ENCODE measurements at regions not wholly inside any gene's neighbourhood (a gene's known extent, or its start where the extent isn't known, plus 50 kb on each side); places are given as distances from the start of the nearest gene placed in this dataset.
"Not testable (repeated sequence)": the region's sequence is repeated elsewhere in the genome, so short reads cannot be mapped to it uniquely, and the experiment has no call there.

DNA sequence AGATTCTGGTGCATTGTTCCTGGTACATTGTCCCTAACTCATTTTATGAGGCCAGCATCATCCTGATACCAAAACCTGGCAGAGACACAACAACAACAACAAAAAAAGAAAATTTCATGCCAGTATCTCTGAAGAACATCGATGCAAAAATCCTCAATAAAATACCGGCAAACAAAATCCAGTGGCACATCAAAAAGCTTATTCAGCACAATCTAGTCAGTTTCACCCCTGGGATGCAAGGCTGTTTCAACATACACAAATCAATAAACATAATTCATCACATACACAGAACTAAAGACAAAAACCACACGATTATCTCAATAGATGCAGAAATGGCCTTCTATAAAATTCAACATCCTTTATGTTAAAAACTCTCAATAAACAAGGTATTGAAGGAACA, 477.4 kb downstream of the SOCS6 start:
- H3K36me3 Mint-ChIP-seq (ENCODE audit: insufficient read depth); ATAC-seq; H3K4me3 Mint-ChIP-seq; H3K9me3 Mint-ChIP-seq; H3K4me1 Mint-ChIP-seq (ENCODE audit: low read depth); DNase-seq; H3K27me3 Mint-ChIP-seq (ENCODE audit: low read depth): not testable (repeated sequence)

DNA sequence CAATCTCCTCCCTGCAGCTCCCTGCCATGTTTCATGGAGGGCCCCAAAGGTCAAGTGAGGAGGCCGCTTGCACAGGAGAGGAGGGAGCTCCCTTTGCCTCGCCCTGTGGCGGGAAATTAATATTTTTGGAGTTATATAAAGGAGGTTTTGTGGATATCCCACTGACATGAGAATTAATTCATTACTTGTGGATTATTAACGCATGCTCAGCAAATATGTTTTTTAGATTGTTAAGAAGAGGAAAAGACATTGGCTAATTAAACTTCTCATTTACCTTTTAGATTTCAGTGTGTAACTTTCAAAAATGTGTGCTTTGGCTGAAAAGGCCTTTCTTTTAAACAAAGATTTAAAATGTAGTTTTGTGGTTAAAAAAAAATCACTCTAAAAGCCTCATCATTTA, 474.0 kb downstream of the SOCS6 start:
- no peak for ATAC-seq
- H3K27me3 Mint-ChIP-seq (ENCODE audit: low read depth), result no peaks in the 10 kb centered on the region
- DNase-seq, result no peak

DNA sequence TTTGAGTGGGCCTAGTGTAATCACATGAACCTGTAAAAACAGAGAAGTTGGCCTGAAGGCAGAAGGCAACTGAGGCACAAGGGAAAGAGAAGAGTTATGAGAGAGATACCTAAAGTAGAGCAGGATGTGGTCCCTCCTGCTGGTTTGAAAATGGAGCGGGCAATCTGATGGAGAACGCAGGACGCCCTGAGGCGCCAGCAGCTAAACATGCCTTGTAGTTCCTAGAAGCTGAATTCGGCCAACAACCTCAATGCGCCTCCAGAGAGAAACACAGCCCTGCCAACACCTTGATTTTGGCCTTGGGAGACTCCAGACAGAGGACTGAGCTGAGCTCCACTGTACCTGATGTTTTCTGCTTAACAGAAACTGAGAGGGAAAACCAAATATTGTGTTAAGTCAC, 469.9 kb downstream of the SOCS6 start:
- Mint-ChIP-seq H3K4me1 (ENCODE audit: low read depth) (no peaks in the 10 kb centered on the region), H3K9me3 (peaks cover 6% of the 10 kb centered on the region), H3K27me3 (ENCODE audit: low read depth) (no peaks in the 10 kb centered on the region), H3K4me3 (no peak overlapping the region), H3K36me3 (ENCODE audit: insufficient read depth) (peaks cover 2% of the 10 kb centered on the region)
- ATAC-seq (no peak), DNase-seq (no peak)

More for the DNA sequence above, 474.0 kb downstream of the SOCS6 start:
- peaks cover 3% of the 10 kb centered on the region for H3K4me1 Mint-ChIP-seq (ENCODE audit: low read depth)
- peaks cover 6% of the 10 kb centered on the region for H3K9me3 Mint-ChIP-seq
- H3K36me3 Mint-ChIP-seq (ENCODE audit: insufficient read depth), result no peaks in the 10 kb centered on the region
- H3K4me3 Mint-ChIP-seq, result no peak overlapping the region

DNA sequence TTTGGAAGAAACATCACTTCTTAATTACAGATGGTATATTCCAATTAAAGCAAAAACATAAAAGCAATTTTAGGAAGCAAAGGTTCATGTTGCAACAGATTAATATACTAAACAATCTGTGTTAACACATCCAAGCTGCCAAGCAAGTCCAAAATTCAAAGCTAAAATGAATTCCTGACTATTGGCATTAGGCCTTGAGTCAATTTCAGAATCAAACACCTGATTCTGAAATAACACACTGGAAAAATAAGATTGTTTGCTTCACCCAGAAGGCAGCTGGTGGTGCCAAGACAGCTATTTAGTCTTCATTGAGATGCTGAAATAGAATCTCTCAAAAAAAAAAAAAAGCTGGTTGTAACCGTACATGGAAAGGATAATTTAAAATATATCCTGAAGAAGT, 465.6 kb downstream of the SOCS6 start:
- Mint-ChIP-seq H3K36me3 (ENCODE audit: insufficient read depth) (peaks cover 2% of the 10 kb centered on the region), H3K9me3 (peaks cover 6% of the 10 kb centered on the region), H3K27me3 (ENCODE audit: low read depth) (no peaks in the 10 kb centered on the region), H3K4me3 (no peak overlapping the region), H3K4me1 (ENCODE audit: low read depth) (no peaks in the 10 kb centered on the region)
- no peak for ATAC-seq
- no peak for DNase-seq

- H3K27me3 Mint-ChIP-seq (ENCODE audit: low read depth), result no peaks in the 10 kb centered on the region
- DNase-seq (no peak), ATAC-seq (no peak)
- H3K9me3 Mint-ChIP-seq, result peaks cover 4% of the 10 kb centered on the region
- H3K36me3 Mint-ChIP-seq (ENCODE audit: insufficient read depth), result no peaks in the 10 kb centered on the region
- peaks cover 1% of the 10 kb centered on the region for H3K4me1 Mint-ChIP-seq (ENCODE audit: low read depth)
- no peak overlapping the region for H3K4me3 Mint-ChIP-seq
These were observed 444.1 kb downstream of the SOCS6 start for GRCh38 chr18:70732916-70733315.

DNA sequence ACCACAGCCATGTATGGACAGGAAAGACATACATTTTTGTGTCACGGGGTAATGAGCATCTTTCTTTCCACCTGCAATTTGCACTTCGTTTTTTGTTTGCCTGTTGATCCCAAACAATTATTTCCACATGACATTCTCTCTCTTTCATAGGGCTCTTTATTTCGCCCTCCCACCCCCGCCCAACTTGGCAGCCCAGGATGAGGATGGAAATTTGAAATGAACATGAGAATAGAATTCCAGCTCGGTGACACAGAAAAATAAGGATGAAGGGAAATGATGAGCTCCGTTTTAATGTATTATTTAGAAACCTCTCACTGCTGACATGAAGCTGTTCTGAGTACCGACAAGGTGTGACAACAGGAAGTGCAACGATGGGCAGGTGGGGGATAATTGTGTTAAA, 443.3 kb downstream of the SOCS6 start:
- no peaks in the 10 kb centered on the region for H3K27me3 Mint-ChIP-seq (ENCODE audit: low read depth)
- DNase-seq (no peak), ATAC-seq (no peak)
- no peak overlapping the region for H3K4me3 Mint-ChIP-seq
- H3K36me3 Mint-ChIP-seq (ENCODE audit: insufficient read depth), result no peaks in the 10 kb centered on the region
- peaks cover 4% of the 10 kb centered on the region for H3K9me3 Mint-ChIP-seq
- H3K4me1 Mint-ChIP-seq (ENCODE audit: low read depth), result peaks cover 1% of the 10 kb centered on the region

- Mint-ChIP-seq H3K9me3 (peaks cover 10% of the 10 kb centered on the region), H3K27me3 (ENCODE audit: low read depth) (no peaks in the 10 kb centered on the region), H3K4me1 (ENCODE audit: low read depth) (no peaks in the 10 kb centered on the region), H3K36me3 (ENCODE audit: insufficient read depth) (no peaks in the 10 kb centered on the region), H3K4me3 (no peak overlapping the region)
- ATAC-seq, result no peak
- DNase-seq, result no peak
These were observed 431.8 kb downstream of the SOCS6 start for GRCh38 chr18:70720607-70721006.

DNA sequence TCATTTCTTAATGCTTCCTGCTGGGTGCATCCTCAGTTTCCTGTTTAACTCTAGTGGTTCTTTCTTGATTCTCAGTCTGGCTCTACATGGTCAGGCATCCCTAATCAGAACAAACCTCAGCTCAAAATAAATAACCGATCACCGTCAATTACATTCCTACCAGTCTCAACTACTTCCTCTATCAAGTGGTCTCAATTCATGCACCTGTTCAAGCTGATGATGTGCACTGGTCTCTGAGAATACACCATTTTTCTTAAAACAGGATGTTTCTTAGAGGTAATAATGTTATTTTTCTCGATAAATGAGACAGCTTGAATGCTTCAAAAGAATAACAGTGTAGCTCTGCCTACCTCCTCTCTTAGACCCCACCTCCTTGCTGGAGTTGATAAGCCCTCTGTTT, 420.9 kb downstream of the SOCS6 start:
- Mint-ChIP-seq H3K4me1 (ENCODE audit: low read depth) (peaks cover 10% of the 10 kb centered on the region), H3K27me3 (ENCODE audit: low read depth) (no peaks in the 10 kb centered on the region), H3K9me3 (peaks cover 28% of the 10 kb centered on the region), H3K4me3 (no peak overlapping the region), H3K36me3 (ENCODE audit: insufficient read depth) (no peaks in the 10 kb centered on the region)
- ATAC-seq (no peak), DNase-seq (no peak)

DNA sequence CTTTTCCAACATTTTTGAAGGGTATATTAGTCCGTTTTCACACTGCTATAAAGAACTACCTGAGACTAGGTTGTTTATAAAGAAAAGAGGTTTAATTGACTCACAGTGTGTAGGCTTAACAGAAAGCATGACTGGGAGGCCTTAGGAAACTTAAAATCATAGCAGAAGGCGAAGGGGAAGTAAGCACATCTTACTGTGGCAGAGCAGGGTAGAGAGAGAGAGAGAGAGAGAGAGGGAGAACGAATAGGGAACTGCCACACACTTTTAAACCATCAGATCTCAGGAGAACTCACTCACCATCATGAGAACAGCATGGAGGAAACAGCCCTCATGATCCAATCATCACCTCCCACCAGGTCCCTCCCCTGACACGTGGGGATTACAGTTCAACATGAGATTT, 420.3 kb downstream of the SOCS6 start:
- Mint-ChIP-seq H3K27me3 (ENCODE audit: low read depth) (no peaks in the 10 kb centered on the region), H3K9me3 (peaks cover 27% of the 10 kb centered on the region), H3K36me3 (ENCODE audit: insufficient read depth) (no peaks in the 10 kb centered on the region), H3K4me3 (no peak overlapping the region), H3K4me1 (ENCODE audit: low read depth) (peaks cover 10% of the 10 kb centered on the region)
- ATAC-seq (peak in 1 of 2 donors; percentile 23), DNase-seq (no peak)

GRCh38 chr18:70705831-70706416, 417.1 kb downstream of the SOCS6 start:
- H3K4me1 Mint-ChIP-seq (ENCODE audit: low read depth), result peaks cover 10% of the 10 kb centered on the region
- peaks cover 16% of the 10 kb centered on the region for H3K9me3 Mint-ChIP-seq
- no peak for ATAC-seq
- H3K4me3 Mint-ChIP-seq, result no peak overlapping the region
- no peak for DNase-seq
- no peaks in the 10 kb centered on the region for H3K36me3 Mint-ChIP-seq (ENCODE audit: insufficient read depth)
- no peaks in the 10 kb centered on the region for H3K27me3 Mint-ChIP-seq (ENCODE audit: low read depth)

- H3K9me3 Mint-ChIP-seq, result peaks cover 11% of the 10 kb centered on the region
- no peaks in the 10 kb centered on the region for H3K4me1 Mint-ChIP-seq (ENCODE audit: low read depth)
These were observed 411.7 kb downstream of the SOCS6 start for GRCh38 chr18:70700496-70700895.

GRCh38 chr18:70698574-70698973, 409.7 kb downstream of the SOCS6 start:
- Mint-ChIP-seq H3K4me3 (no peak overlapping the region), H3K27me3 (ENCODE audit: low read depth) (no peaks in the 10 kb centered on the region), H3K4me1 (ENCODE audit: low read depth) (no peaks in the 10 kb centered on the region), H3K36me3 (ENCODE audit: insufficient read depth) (no peaks in the 10 kb centered on the region), H3K9me3 (peaks cover 11% of the 10 kb centered on the region)
- DNase-seq (no peak), ATAC-seq (no peak)

More at GRCh38 chr18:70700496-70700895, 411.7 kb downstream of the SOCS6 start:
- H3K36me3 Mint-ChIP-seq (ENCODE audit: insufficient read depth), result no peaks in the 10 kb centered on the region
- H3K4me3 Mint-ChIP-seq, result no peak overlapping the region
- DNase-seq (no peak), ATAC-seq (no peak)
- H3K27me3 Mint-ChIP-seq (ENCODE audit: low read depth), result no peaks in the 10 kb centered on the region

- H3K36me3 Mint-ChIP-seq (ENCODE audit: insufficient read depth), result no peaks in the 10 kb centered on the region
- peaks cover 8% of the 10 kb centered on the region for H3K4me1 Mint-ChIP-seq (ENCODE audit: low read depth)
These were observed 404.4 kb downstream of the SOCS6 start for GRCh38 chr18:70693246-70693645.

DNA sequence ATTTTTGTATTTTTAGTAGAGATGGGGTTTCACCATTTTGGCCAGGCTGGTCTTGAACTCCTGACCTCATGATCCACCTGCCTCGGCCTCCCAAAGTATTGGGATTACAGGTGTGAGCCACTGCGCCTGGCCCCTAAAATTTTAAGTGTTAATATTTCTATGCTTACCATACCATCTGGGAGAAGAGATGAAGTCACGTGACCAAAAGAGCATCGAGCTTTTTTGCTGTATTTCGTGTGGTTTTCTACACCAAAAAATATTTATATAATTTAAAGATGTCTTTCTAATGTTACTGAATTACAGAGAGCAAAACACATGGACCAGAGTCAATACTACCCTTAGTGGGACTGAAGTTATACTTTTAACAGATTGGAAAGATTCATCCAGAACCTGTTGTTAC, 400.9 kb downstream of the SOCS6 start:
- not testable (repeated sequence) for ATAC-seq, H3K9me3 Mint-ChIP-seq

More at GRCh38 chr18:70693246-70693645, 404.4 kb downstream of the SOCS6 start:
- DNase-seq, result no peak
- Mint-ChIP-seq H3K4me3 (no peak overlapping the region), H3K27me3 (ENCODE audit: low read depth) (no peaks in the 10 kb centered on the region), H3K9me3 (peaks cover 12% of the 10 kb centered on the region)
- no peak for ATAC-seq

DNA sequence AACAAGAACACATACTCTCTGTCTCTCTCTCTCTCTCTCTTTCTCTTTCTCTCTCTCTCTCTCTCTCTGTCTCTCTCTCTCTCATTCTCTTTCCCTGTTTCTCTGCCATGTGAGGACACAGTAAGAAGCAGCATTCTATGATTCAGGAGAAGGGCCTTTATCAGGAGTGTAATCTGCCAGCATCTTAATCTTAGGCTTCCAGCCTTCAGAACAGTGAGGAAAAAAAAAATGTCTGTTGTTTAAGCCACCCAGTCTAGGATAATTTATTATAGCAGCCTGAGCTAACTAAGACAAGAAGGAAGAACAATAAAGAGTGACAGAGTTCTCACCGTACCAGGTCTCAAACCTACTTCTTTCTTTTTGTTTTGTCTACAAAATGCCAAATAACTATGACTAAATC, 399.4 kb downstream of the SOCS6 start:
- Mint-ChIP-seq H3K4me1 (ENCODE audit: low read depth) (peaks cover 19% of the 10 kb centered on the region), H3K27me3 (ENCODE audit: low read depth) (no peaks in the 10 kb centered on the region), H3K4me3 (no peak overlapping the region), H3K9me3 (peaks cover 4% of the 10 kb centered on the region), H3K36me3 (ENCODE audit: insufficient read depth) (no peaks in the 10 kb centered on the region)
- DNase-seq (no peak), ATAC-seq (no peak)

More for the DNA sequence above, 400.9 kb downstream of the SOCS6 start:
- H3K4me1 Mint-ChIP-seq (ENCODE audit: low read depth); DNase-seq; H3K4me3 Mint-ChIP-seq; H3K27me3 Mint-ChIP-seq (ENCODE audit: low read depth); H3K36me3 Mint-ChIP-seq (ENCODE audit: insufficient read depth): not testable (repeated sequence)

DNA sequence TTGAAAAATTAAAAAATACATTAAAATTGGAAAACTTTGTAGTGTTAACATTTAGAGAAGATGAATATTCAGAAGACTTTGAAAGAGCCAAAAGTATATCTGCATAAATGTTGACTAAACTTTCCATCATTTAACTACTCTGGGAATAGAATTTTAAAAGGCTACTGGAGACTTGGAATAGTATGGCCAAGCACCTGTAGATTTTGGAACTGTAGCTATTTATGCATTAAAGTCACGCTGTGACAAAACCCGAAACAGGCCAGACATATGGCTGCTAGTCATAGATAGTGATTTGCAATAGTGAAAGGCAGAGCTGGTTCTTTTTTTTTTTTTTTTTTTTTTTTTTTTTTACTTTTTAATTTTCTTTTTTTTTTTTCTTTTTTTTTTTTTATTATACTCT, 396.0 kb downstream of the SOCS6 start:
- H3K4me1 Mint-ChIP-seq (ENCODE audit: low read depth), result peaks cover 18% of the 10 kb centered on the region

More for the DNA sequence above, 396.0 kb downstream of the SOCS6 start:
- Mint-ChIP-seq H3K9me3 (peaks cover 3% of the 10 kb centered on the region), H3K4me3 (no peak overlapping the region), H3K36me3 (ENCODE audit: insufficient read depth) (no peaks in the 10 kb centered on the region), H3K27me3 (ENCODE audit: low read depth) (no peaks in the 10 kb centered on the region)
- DNase-seq, result no peak
- no peak for ATAC-seq
